HG03457 (cell line): ENCODE measurements at regions not wholly inside any gene's neighbourhood (a gene's known extent, or its start where the extent isn't known, plus 50 kb on each side); places are given as distances from the start of the nearest gene placed in this dataset.

ENCODE experiments used
- ATAC-seq: cut with Tn5 transposase; IDR thresholded peaks from one replicate; pipeline ENCODE4 v1.9.1; 2021; ENCODE audit warnings: moderate number of reproducible peaks; ENCODE audit not compliant: unreplicated experiment

GRCh38 chr1:55860798-55861519 lies 645.8 kb upstream of the USP24 start:
- no peak for ATAC-seq

GRCh38 chr1:55860326-55860725 lies 645.2 kb upstream of the USP24 start:
- no peak for ATAC-seq

GRCh38 chr1:55854911-55855310 lies 639.7 kb upstream of the USP24 start:
- no peak for ATAC-seq

GRCh38 chr1:55848906-55849305 lies 633.7 kb upstream of the USP24 start:
- ATAC-seq, result no peak

- no peak for ATAC-seq
These were observed 630.9 kb upstream of the USP24 start for GRCh38 chr1:55846051-55846450.

- no peak for ATAC-seq
These were observed 629.2 kb upstream of the USP24 start for GRCh38 chr1:55844322-55844721.

- no peak for ATAC-seq
These were observed 624.5 kb upstream of the USP24 start for GRCh38 chr1:55839626-55840025.

GRCh38 chr1:55839221-55839620 lies 624.1 kb upstream of the USP24 start:
- no peak for ATAC-seq

GRCh38 chr1:55836086-55836485 lies 620.9 kb upstream of the USP24 start:
- no peak for ATAC-seq

GRCh38 chr1:55833529-55834091 lies 618.4 kb upstream of the USP24 start:
- no peak for ATAC-seq

GRCh38 chr1:55831759-55832158 lies 616.6 kb upstream of the USP24 start:
- ATAC-seq, result no peak

- no peak for ATAC-seq
These were observed 612.9 kb upstream of the USP24 start for GRCh38 chr1:55828044-55828443.

GRCh38 chr1:55827350-55827749 lies 612.2 kb upstream of the USP24 start:
- no peak for ATAC-seq

GRCh38 chr1:55826381-55827080 lies 611.4 kb upstream of the USP24 start:
- no peak for ATAC-seq

- ATAC-seq, result no peak
These were observed 610.3 kb upstream of the USP24 start for GRCh38 chr1:55825461-55825860.

GRCh38 chr1:55824251-55824640 lies 609.1 kb upstream of the USP24 start:
- no peak for ATAC-seq

GRCh38 chr1:55823541-55824250 lies 608.5 kb upstream of the USP24 start:
- ATAC-seq, result no peak

GRCh38 chr1:55822891-55823290 lies 607.7 kb upstream of the USP24 start:
- no peak for ATAC-seq

- ATAC-seq, result no peak
These were observed 606.1 kb upstream of the USP24 start for GRCh38 chr1:55821234-55821633.

- ATAC-seq, result no peak
These were observed 605.3 kb upstream of the USP24 start for GRCh38 chr1:55820501-55820900.

GRCh38 chr1:55819011-55819410 lies 603.8 kb upstream of the USP24 start:
- ATAC-seq, result no peak
